ENCODE measurements at regions not wholly inside any gene's neighbourhood (a gene's known extent, or its start where the extent isn't known, plus 50 kb on each side); places are given as distances from the start of the nearest gene placed in this dataset.

- H3K4ac ChIP-seq (ENCODE audit: low read depth, low read length) = no peak overlapping the region
- WGBS, 2 experiments (ENCODE audit: extremely low coverage in 2 of 2, insufficient read length in 1 of 2) = 17% methylated on average over 1 of the region's 9 CpGs; no CpG with 5 or more reads in 1 of the 2 experiments
- H2AK5ac ChIP-seq (ENCODE audit: low read depth, low read length) = no peak overlapping the region
- H2BK20ac ChIP-seq (ENCODE audit: low read depth, low read length) = no peak overlapping the region
- no peak overlapping the region for H2BK5ac ChIP-seq (ENCODE audit: low read depth, low read length, poor library complexity, severe bottlenecking)
- in situ Hi-C loops (cut with MboI; ENCODE audit: low sequenced_read_pairs) (no loop called here), intact Hi-C loops (cut with micrococcal nuclease) (no loop called here), dilution Hi-C loops (cut with HindIII; ENCODE audit: low sequenced_read_pairs, unreplicated experiment) (no loop called here)
- no TSS peak for BruUV-seq (replicated peaks)
- no peak overlapping the region for H4K91ac ChIP-seq (ENCODE audit: insufficient read depth, low read depth, low read length)
- H4K8ac ChIP-seq (ENCODE audit: low read depth in 2 of 2, low read length in 2 of 2) = no peak overlapping the region
- CTCF ChIA-PET = no interaction called here
- H3K79me1 ChIP-seq (ENCODE audit: low read depth in 1 of 2, low read length in 2 of 2) = no peaks in the 10 kb centered on the region
- H3K56ac ChIP-seq (ENCODE audit: extremely low read depth, insufficient read depth, low read length) = no peak overlapping the region
- no peak overlapping the region for H2BK120ac ChIP-seq (ENCODE audit: low read depth, low read length)
- no peaks in the 10 kb centered on the region for H3K9me1 ChIP-seq (ENCODE audit: insufficient read depth, low read length)
- no peak overlapping the region for H2BK15ac ChIP-seq (ENCODE audit: low read depth, low read length)
- no peaks in the 10 kb centered on the region for H3K4me1 ChIP-seq (ENCODE audit: control insufficient read depth, insufficient read depth, low read length)
- no peak overlapping the region for H4K5ac ChIP-seq (ENCODE audit: low read depth, low read length)
- H3K36me3 ChIP-seq (ENCODE audit: control insufficient read depth, insufficient read depth, low read length) = no peaks in the 10 kb centered on the region
- H3K9ac ChIP-seq (ENCODE audit: low read depth, low read length) = no peak overlapping the region
- H3K4me2 ChIP-seq (ENCODE audit: low read depth, low read length) = no peak overlapping the region
- POLR2A ChIA-PET (ENCODE audit: unreplicated experiment) = no interaction called here
- DNase-seq = no peak
- no peak overlapping the region for H3K27ac ChIP-seq (ENCODE audit: insufficient read depth, low read length)
- no peak overlapping the region for H3K14ac ChIP-seq (replicated peaks; ENCODE audit: low read depth, low read length)
- ATAC-seq (ENCODE audit: low read depth) = no peak
- no peak overlapping the region for H2AK9ac ChIP-seq (replicated peaks; ENCODE audit: low read depth, low read length, poor library complexity)
- TF ChIP-seq RFX5 (IDR thresholded peaks at IDR 0.05; ENCODE audit: low read depth, low read length) = no peak
- TF ChIP-seq RAD21 (IDR thresholded peaks at IDR 0.05; ENCODE audit: low read length) = no peak
- TF ChIP-seq MAZ (IDR thresholded peaks at IDR 0.05; ENCODE audit: borderline replicate concordance, low read depth, low read length) = no peak
- no peak for TF ChIP-seq NFE2L2 (IDR thresholded peaks at IDR 0.05; ENCODE audit: low read depth, low read length)
- TF ChIP-seq MXI1 (IDR thresholded peaks at IDR 0.05; ENCODE audit: borderline replicate concordance, low read depth, low read length) = no peak
- no peak for TF ChIP-seq POLR2A (IDR thresholded peaks at IDR 0.05; ENCODE audit: low read depth, low read length)
- TF ChIP-seq USF2 (IDR thresholded peaks at IDR 0.05; ENCODE audit: low read depth, low read length) = no peak
- no peak for TF ChIP-seq SMC3 (IDR thresholded peaks at IDR 0.05; ENCODE audit: low read depth, low read length)
- no peak for TF ChIP-seq BHLHE40 (IDR thresholded peaks at IDR 0.05; ENCODE audit: low read depth, low read length)
- TF ChIP-seq ELK1 (IDR thresholded peaks at IDR 0.05; ENCODE audit: borderline replicate concordance, low read depth, low read length) = no peak
- no peak for TF ChIP-seq RCOR1 (IDR thresholded peaks at IDR 0.05; ENCODE audit: insufficient replicate concordance, low read length)
- TF ChIP-seq CHD1 (IDR thresholded peaks at IDR 0.05; ENCODE audit: low read depth, low read length) = no peak
- TF ChIP-seq CEBPB (IDR thresholded peaks at IDR 0.05; ENCODE audit: low read depth, low read length) = no peak
- TF ChIP-seq CTCF (conservative IDR thresholded peaks at IDR 0.05; ENCODE audit: low read depth, low read length) = no peak
- no peak for TF ChIP-seq FOS (IDR thresholded peaks at IDR 0.05; ENCODE audit: low read depth, low read length)
- H3K27me3 ChIP-seq (ENCODE audit: control insufficient read depth, insufficient read depth, low read length) = no peaks in the 10 kb centered on the region; the same call in 1 of the 2 replicates
- H2AFZ ChIP-seq (replicated peaks; ENCODE audit: low read length, poor library complexity) = no peak overlapping the region
- H3K4me3 ChIP-seq (ENCODE audit: insufficient read depth, low read depth, low read length) = no peak overlapping the region
- H3K9me3 ChIP-seq (ENCODE audit: control insufficient read depth, insufficient read depth, low read length) = no peaks in the 10 kb centered on the region
- no peaks in the 10 kb centered on the region for H4K20me1 ChIP-seq (ENCODE audit: insufficient read depth, low read length)
- no peak overlapping the region for H3K18ac ChIP-seq (ENCODE audit: low read depth, low read length)
- H3K23ac ChIP-seq (ENCODE audit: low read depth, low read length) = no peak overlapping the region
These were observed 298.9 kb upstream of the RORA start for GRCh38 chr15:61527836-61528580.
